ENCODE measurements at regions not wholly inside any gene's neighbourhood (a gene's known extent, or its start where the extent isn't known, plus 50 kb on each side); places are given as distances from the start of the nearest gene placed in this dataset.

- H3K4me3 ChIP-seq (ENCODE audit: low read length) = no peak overlapping the region
- TF ChIP-seq CTCF (IDR thresholded peaks at IDR 0.05; ENCODE audit: insufficient read depth, low read depth, low read length, missing control alignments) = no peak
- DNase-seq (ENCODE audit: low read depth) = no peak
Observed at GRCh38 chr9:135260221-135261180, 173.0 kb downstream of the OLFM1 start.

- no peak overlapping the region for H3K4me3 ChIP-seq (ENCODE audit: low read length)
- DNase-seq (ENCODE audit: low read depth) = no peak
- no peak for TF ChIP-seq CTCF (IDR thresholded peaks at IDR 0.05; ENCODE audit: insufficient read depth, low read depth, low read length, missing control alignments)
Observed at GRCh38 chr9:135262248-135262647, 174.8 kb downstream of the OLFM1 start.

GRCh38 chr9:135263511-135263910 is 176.0 kb downstream of the OLFM1 start:
- no peak for DNase-seq (ENCODE audit: low read depth)
- no peak overlapping the region for H3K4me3 ChIP-seq (ENCODE audit: low read length)
- no peak for TF ChIP-seq CTCF (IDR thresholded peaks at IDR 0.05; ENCODE audit: insufficient read depth, low read depth, low read length, missing control alignments)

GRCh38 chr9:135265931-135266330 is 178.5 kb downstream of the OLFM1 start:
- TF ChIP-seq CTCF (IDR thresholded peaks at IDR 0.05; ENCODE audit: insufficient read depth, low read depth, low read length, missing control alignments) = no peak
- no peak for DNase-seq (ENCODE audit: low read depth)
- H3K4me3 ChIP-seq (ENCODE audit: low read length) = no peak overlapping the region

GRCh38 chr9:135267191-135267809 is 179.8 kb downstream of the OLFM1 start:
- DNase-seq (ENCODE audit: low read depth) = no peak
- no peak for TF ChIP-seq CTCF (IDR thresholded peaks at IDR 0.05; ENCODE audit: insufficient read depth, low read depth, low read length, missing control alignments)

GRCh38 chr9:135268031-135268430 is 180.6 kb downstream of the OLFM1 start:
- TF ChIP-seq CTCF (IDR thresholded peaks at IDR 0.05; ENCODE audit: insufficient read depth, low read depth, low read length, missing control alignments) = no peak
- DNase-seq (ENCODE audit: low read depth) = no peak
- no peak overlapping the region for H3K4me3 ChIP-seq (ENCODE audit: low read length)

More at GRCh38 chr9:135267191-135267809, 179.8 kb downstream of the OLFM1 start:
- H3K4me3 ChIP-seq (ENCODE audit: low read length) = no peak overlapping the region

All from epithelial cell of esophagus (primary cell).